ENCODE measurements at regions not wholly inside any gene's neighbourhood (a gene's known extent, or its start where the extent isn't known, plus 50 kb on each side); places are given as distances from the start of the nearest gene placed in this dataset.

DNA sequence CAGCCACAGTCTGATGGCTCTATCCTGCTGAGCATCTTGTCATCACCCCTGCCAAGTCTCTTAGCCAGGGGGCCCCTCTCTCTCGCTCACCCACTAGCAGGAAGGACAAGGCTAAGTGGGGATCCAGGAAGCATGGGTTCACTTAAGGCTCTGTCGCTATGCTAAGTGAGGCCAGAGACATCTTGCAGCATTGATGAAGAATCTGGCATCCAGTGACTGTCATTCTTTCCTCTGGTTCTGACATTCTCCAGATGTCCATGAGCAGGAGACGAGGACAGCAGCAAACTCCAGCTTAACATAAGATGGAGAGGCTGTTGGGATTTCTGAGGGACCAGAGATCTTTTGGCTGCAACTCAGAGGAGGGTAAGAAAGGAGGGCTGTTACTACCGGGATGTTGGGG is 230.2 kb downstream of the TSHZ3 start:
- no peaks in the 10 kb centered on the region for H3K27me3 ChIP-seq (ENCODE audit: insufficient read depth, low read depth, low read length)
- no peak overlapping the region for H2AFZ ChIP-seq (ENCODE audit: low read depth, low read length)
- H3K27ac ChIP-seq (ENCODE audit: low read length), result no peak overlapping the region
- H3K9me3 ChIP-seq (ENCODE audit: low read length), result no peaks in the 10 kb centered on the region
- no peaks in the 10 kb centered on the region for H3F3A ChIP-seq (ENCODE audit: insufficient read depth, low read length, poor library complexity, severe bottlenecking)
- TF ChIP-seq RAD21 (conservative IDR thresholded peaks at IDR 0.05) (no peak), SMC3 (conservative IDR thresholded peaks at IDR 0.05; ENCODE audit: poor library complexity) (no peak), EP300 (conservative IDR thresholded peaks at IDR 0.05; ENCODE audit: poor library complexity, severe bottlenecking) (no peak), TAF1 (IDR thresholded peaks at IDR 0.05; ENCODE audit: low read depth) (no peak), MXI1 (conservative IDR thresholded peaks at IDR 0.05; ENCODE audit: poor library complexity, severe bottlenecking) (no peak), POLR2AphosphoS5 (IDR thresholded peaks at IDR 0.05) (no peak), EZH2 (IDR thresholded peaks at IDR 0.05; ENCODE audit: borderline replicate concordance, insufficient read depth, low read length, poor library complexity, severe bottlenecking) (no peak)
- TF ChIP-seq, protein P1, sequence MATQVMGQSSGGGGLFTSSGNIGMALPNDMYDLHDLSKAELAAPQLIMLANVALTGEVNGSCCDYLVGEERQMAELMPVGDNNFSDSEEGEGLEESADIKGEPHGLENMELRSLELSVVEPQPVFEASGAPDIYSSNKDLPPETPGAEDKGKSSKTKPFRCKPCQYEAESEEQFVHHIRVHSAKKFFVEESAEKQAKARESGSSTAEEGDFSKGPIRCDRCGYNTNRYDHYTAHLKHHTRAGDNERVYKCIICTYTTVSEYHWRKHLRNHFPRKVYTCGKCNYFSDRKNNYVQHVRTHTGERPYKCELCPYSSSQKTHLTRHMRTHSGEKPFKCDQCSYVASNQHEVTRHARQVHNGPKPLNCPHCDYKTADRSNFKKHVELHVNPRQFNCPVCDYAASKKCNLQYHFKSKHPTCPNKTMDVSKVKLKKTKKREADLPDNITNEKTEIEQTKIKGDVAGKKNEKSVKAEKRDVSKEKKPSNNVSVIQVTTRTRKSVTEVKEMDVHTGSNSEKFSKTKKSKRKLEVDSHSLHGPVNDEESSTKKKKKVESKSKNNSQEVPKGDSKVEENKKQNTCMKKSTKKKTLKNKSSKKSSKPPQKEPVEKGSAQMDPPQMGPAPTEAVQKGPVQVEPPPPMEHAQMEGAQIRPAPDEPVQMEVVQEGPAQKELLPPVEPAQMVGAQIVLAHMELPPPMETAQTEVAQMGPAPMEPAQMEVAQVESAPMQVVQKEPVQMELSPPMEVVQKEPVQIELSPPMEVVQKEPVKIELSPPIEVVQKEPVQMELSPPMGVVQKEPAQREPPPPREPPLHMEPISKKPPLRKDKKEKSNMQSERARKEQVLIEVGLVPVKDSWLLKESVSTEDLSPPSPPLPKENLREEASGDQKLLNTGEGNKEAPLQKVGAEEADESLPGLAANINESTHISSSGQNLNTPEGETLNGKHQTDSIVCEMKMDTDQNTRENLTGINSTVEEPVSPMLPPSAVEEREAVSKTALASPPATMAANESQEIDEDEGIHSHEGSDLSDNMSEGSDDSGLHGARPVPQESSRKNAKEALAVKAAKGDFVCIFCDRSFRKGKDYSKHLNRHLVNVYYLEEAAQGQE (IDR thresholded peaks at IDR 0.05; ENCODE audit: borderline replicate concordance), result no peak
- TF ChIP-seq, protein P2, sequence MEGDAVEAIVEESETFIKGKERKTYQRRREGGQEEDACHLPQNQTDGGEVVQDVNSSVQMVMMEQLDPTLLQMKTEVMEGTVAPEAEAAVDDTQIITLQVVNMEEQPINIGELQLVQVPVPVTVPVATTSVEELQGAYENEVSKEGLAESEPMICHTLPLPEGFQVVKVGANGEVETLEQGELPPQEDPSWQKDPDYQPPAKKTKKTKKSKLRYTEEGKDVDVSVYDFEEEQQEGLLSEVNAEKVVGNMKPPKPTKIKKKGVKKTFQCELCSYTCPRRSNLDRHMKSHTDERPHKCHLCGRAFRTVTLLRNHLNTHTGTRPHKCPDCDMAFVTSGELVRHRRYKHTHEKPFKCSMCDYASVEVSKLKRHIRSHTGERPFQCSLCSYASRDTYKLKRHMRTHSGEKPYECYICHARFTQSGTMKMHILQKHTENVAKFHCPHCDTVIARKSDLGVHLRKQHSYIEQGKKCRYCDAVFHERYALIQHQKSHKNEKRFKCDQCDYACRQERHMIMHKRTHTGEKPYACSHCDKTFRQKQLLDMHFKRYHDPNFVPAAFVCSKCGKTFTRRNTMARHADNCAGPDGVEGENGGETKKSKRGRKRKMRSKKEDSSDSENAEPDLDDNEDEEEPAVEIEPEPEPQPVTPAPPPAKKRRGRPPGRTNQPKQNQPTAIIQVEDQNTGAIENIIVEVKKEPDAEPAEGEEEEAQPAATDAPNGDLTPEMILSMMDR (IDR thresholded peaks at IDR 0.05; ENCODE audit: poor library complexity, severe bottlenecking), result no peak
- no peak overlapping the region for H3K4me3 ChIP-seq (ENCODE audit: low read length)
- no peaks in the 10 kb centered on the region for H4K20me1 ChIP-seq (ENCODE audit: insufficient read depth)
- H3K9ac ChIP-seq (ENCODE audit: low read length), result no peak overlapping the region
- H3K79me2 ChIP-seq (replicated peaks; ENCODE audit: insufficient read depth, low read length), result no peaks in the 10 kb centered on the region
- H3K9me2 ChIP-seq (ENCODE audit: insufficient read depth, low read length), result no peaks in the 10 kb centered on the region
- no peaks in the 10 kb centered on the region for H3K36me3 ChIP-seq (ENCODE audit: insufficient read depth, low read length)
- H3K4me2 ChIP-seq (ENCODE audit: low read length), result no peak overlapping the region

DNA sequence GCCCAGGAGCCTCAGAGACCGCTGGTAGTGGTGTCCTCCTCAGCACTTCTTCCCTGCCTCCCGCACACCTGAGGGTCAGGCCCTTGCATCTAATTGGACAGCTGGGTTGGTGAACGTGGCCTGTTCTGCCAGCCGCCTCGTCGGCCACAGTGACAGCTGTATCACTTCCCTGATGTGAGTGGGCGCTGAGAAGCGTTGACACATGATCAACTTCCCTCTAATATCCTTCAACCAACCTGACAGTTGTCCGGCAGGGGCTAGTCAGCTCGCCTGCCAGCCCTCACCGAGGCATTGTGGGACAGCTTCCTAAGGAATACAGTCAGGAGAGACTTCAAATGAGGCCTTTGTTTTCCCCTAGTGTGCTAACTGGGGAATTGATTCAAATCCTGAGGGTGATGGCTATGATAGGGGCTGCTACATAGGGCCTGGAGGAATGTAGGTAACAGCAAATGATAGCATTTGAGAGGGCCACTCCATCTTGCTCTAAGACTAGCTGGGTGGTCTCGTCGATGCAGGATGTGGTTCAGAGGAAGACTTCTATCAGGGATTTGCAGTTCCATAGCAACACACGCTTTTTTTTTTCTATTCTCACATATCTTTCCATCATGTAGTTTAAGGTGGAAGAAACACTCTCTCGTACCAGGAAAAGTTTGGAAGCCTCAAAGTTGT is 230.8 kb downstream of the TSHZ3 start:
- Histone ChIP-seq H3K27ac (ENCODE audit: low read length) (no peak overlapping the region), H3F3A (ENCODE audit: insufficient read depth, low read length, poor library complexity, severe bottlenecking) (no peaks in the 10 kb centered on the region), H2AFZ (ENCODE audit: low read depth, low read length) (no peak overlapping the region), H4K20me1 (ENCODE audit: insufficient read depth) (no peaks in the 10 kb centered on the region), H3K9me3 (ENCODE audit: low read length) (no peaks in the 10 kb centered on the region), H3K36me3 (ENCODE audit: insufficient read depth, low read length) (no peaks in the 10 kb centered on the region), H3K9me2 (ENCODE audit: insufficient read depth, low read length) (no peaks in the 10 kb centered on the region), H3K4me2 (ENCODE audit: low read length) (no peak overlapping the region), H3K4me3 (ENCODE audit: low read length) (no peak overlapping the region), H3K79me2 (replicated peaks; ENCODE audit: insufficient read depth, low read length) (no peaks in the 10 kb centered on the region), H3K9ac (ENCODE audit: low read length) (no peak overlapping the region), H3K27me3 (ENCODE audit: insufficient read depth, low read depth, low read length) (no peaks in the 10 kb centered on the region)
- TF ChIP-seq, protein P2 (IDR thresholded peaks at IDR 0.05; ENCODE audit: poor library complexity, severe bottlenecking), result no peak
- TF ChIP-seq MXI1 (conservative IDR thresholded peaks at IDR 0.05; ENCODE audit: poor library complexity, severe bottlenecking), result no peak
- no peak for TF ChIP-seq RAD21 (conservative IDR thresholded peaks at IDR 0.05)
- TF ChIP-seq EZH2 (IDR thresholded peaks at IDR 0.05; ENCODE audit: borderline replicate concordance, insufficient read depth, low read length, poor library complexity, severe bottlenecking), result no peak
- TF ChIP-seq POLR2AphosphoS5 (IDR thresholded peaks at IDR 0.05), result no peak
- no peak for TF ChIP-seq SMC3 (conservative IDR thresholded peaks at IDR 0.05; ENCODE audit: poor library complexity)
- no peak for TF ChIP-seq EP300 (conservative IDR thresholded peaks at IDR 0.05; ENCODE audit: poor library complexity, severe bottlenecking)
- TF ChIP-seq TAF1 (IDR thresholded peaks at IDR 0.05; ENCODE audit: low read depth), result no peak
- TF ChIP-seq, protein P1 (IDR thresholded peaks at IDR 0.05; ENCODE audit: borderline replicate concordance), result no peak

All from neural cell (in vitro differentiated cells).